ENCODE measurements at regions not wholly inside any gene's neighbourhood (a gene's known extent, or its start where the extent isn't known, plus 50 kb on each side); places are given as distances from the start of the nearest gene placed in this dataset.

- TF ChIP-seq CTCF (IDR thresholded peaks at IDR 0.05; ENCODE audit: low read depth, low read length) (no peak), EZH2phosphoT487 (IDR thresholded peaks at IDR 0.05; ENCODE audit: low read depth) (no peak)
These were observed 216.8 kb downstream of the TUSC1 start for GRCh38 chr9:25461416-25461815.

All from OCI-LY3 (cell line).